ENCODE measurements at regions not wholly inside any gene's neighbourhood (a gene's known extent, or its start where the extent isn't known, plus 50 kb on each side); places are given as distances from the start of the nearest gene placed in this dataset.

DNA sequence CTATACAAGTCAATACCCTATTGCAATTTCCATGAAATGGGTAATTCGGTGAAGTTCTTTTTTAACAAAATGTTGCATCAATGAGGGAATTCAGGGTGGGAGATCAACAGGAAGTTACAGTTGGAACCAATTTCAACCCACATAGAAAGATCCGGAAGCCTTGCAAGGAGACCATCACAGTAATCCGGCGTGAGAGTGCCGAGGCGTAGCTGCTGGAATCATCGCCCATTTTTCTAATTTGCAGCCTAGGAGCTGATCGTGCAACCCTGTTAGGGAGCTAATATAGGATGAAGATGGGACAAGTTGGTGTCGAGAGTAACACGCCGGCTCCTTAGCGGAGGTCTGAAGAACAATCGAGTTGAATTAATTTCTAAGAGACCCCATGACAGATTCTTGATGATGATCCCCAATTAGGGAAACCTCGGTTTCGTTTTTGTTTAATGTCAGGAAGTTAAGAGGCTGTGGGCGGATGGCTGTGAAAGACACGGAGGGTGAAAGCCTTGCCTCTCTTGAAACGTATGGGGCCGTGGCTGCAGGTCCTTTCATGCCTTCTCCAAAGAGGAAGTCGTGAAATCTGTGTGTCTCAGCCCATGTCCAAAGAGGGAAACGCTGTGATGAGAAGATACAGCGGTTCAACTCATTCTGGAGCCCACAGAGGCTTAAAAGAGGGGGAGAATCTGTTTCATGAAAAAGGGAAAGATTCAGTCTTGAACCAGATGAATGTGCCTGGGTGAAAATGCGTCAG is 51.2 kb upstream of the CARD11 start:
- no peak for TF ChIP-seq EZH2 (IDR thresholded peaks at IDR 0.05; ENCODE audit: low read length)
- TF ChIP-seq, protein P1, sequence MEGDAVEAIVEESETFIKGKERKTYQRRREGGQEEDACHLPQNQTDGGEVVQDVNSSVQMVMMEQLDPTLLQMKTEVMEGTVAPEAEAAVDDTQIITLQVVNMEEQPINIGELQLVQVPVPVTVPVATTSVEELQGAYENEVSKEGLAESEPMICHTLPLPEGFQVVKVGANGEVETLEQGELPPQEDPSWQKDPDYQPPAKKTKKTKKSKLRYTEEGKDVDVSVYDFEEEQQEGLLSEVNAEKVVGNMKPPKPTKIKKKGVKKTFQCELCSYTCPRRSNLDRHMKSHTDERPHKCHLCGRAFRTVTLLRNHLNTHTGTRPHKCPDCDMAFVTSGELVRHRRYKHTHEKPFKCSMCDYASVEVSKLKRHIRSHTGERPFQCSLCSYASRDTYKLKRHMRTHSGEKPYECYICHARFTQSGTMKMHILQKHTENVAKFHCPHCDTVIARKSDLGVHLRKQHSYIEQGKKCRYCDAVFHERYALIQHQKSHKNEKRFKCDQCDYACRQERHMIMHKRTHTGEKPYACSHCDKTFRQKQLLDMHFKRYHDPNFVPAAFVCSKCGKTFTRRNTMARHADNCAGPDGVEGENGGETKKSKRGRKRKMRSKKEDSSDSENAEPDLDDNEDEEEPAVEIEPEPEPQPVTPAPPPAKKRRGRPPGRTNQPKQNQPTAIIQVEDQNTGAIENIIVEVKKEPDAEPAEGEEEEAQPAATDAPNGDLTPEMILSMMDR (optimal IDR thresholded peaks at IDR 0.05 in 1 of 3, IDR thresholded peaks at IDR 0.05 in 1 of 3, conservative IDR thresholded peaks at IDR 0.05 in 1 of 3; ENCODE audit: extremely low read depth in 1 of 3, insufficient read depth in 2 of 3, low read length in 3 of 3): no peak
- Histone ChIP-seq H3K4me2 (ENCODE audit: control insufficient read depth, extremely low read depth, insufficient read depth, low read depth, low read length) (no peak overlapping the region), H3K4me1 (ENCODE audit: control insufficient read depth, extremely low read depth, insufficient read depth, low read length) (no peaks in the 10 kb centered on the region), H4K20me1 (ENCODE audit: control insufficient read depth, extremely low read depth, insufficient read depth, low read length) (no peaks in the 10 kb centered on the region), H3K9ac (ENCODE audit: control insufficient read depth, extremely low read depth, insufficient read depth, low read length) (no peak overlapping the region), H3K36me3 (ENCODE audit: control insufficient read depth in 2 of 2, extremely low read depth in 1 of 2, insufficient read depth in 2 of 2, low read length in 2 of 2) (no peaks in the 10 kb centered on the region), H3K79me2 (ENCODE audit: control insufficient read depth, insufficient read depth, low read length) (no peaks in the 10 kb centered on the region), H3K9me3 (ENCODE audit: control insufficient read depth, low read depth, low read length) (no peaks in the 10 kb centered on the region), H3K9me1 (ENCODE audit: control insufficient read depth, extremely low read depth, insufficient read depth, low read length) (no peaks in the 10 kb centered on the region), H3K27me3 (ENCODE audit: control insufficient read depth, extremely low read depth, insufficient read depth, low read length) (no peaks in the 10 kb centered on the region), H2AFZ (ENCODE audit: control insufficient read depth, low read length) (no peak overlapping the region), H3K27ac (ENCODE audit: control insufficient read depth, insufficient read depth, low read length) (no peak overlapping the region), H3K4me3 (ENCODE audit: control insufficient read depth in 2 of 3, extremely low read depth in 1 of 3, insufficient read depth in 2 of 3, low read depth in 1 of 3, low read length in 3 of 3) (no peak overlapping the region)
- FAIRE-seq: no peak
- dilution Hi-C loops (cut with MboI; ENCODE audit: extremely low pct_ligation_motif_present, low sequenced_read_pairs): no loop called here
- no peak for DNase-seq (ENCODE audit: low read depth, low spot score)

DNA sequence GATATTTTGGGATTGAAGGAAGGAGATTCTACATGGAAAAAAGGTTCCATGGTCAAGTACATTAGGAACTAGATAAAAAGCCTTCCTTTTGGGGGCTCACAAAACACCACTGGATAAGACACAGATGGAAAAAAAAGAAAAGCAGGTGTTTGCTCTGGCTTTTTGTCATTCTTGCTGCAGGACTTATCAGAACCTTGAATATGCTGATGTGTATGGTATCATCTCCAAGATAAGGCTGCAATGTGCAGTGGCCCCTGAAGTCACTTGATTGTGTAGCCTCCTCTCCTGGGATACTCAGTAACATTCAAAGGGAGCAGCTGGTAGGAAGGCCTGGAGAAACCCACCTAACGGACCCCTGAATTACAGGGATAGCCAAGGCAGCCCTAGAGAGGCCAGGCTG is 54.1 kb upstream of the CARD11 start:
- FAIRE-seq: no peak
- H3K9me3 ChIP-seq (ENCODE audit: control insufficient read depth, low read depth, low read length): no peaks in the 10 kb centered on the region

More for the DNA sequence above, 54.1 kb upstream of the CARD11 start:
- Histone ChIP-seq H3K4me1 (ENCODE audit: control insufficient read depth, extremely low read depth, insufficient read depth, low read length) (no peaks in the 10 kb centered on the region), H3K27me3 (ENCODE audit: control insufficient read depth, extremely low read depth, insufficient read depth, low read length) (no peaks in the 10 kb centered on the region), H4K20me1 (ENCODE audit: control insufficient read depth, extremely low read depth, insufficient read depth, low read length) (no peaks in the 10 kb centered on the region), H3K79me2 (ENCODE audit: control insufficient read depth, insufficient read depth, low read length) (no peaks in the 10 kb centered on the region), H3K9me1 (ENCODE audit: control insufficient read depth, extremely low read depth, insufficient read depth, low read length) (no peaks in the 10 kb centered on the region), H2AFZ (ENCODE audit: control insufficient read depth, low read length) (no peak overlapping the region), H3K9ac (ENCODE audit: control insufficient read depth, extremely low read depth, insufficient read depth, low read length) (no peak overlapping the region), H3K27ac (ENCODE audit: control insufficient read depth, insufficient read depth, low read length) (no peak overlapping the region), H3K4me2 (ENCODE audit: control insufficient read depth, extremely low read depth, insufficient read depth, low read depth, low read length) (no peak overlapping the region), H3K36me3 (ENCODE audit: control insufficient read depth in 2 of 2, extremely low read depth in 1 of 2, insufficient read depth in 2 of 2, low read length in 2 of 2) (no peaks in the 10 kb centered on the region), H3K4me3 (ENCODE audit: control insufficient read depth in 2 of 3, extremely low read depth in 1 of 3, insufficient read depth in 2 of 3, low read depth in 1 of 3, low read length in 3 of 3) (no peak overlapping the region)
- DNase-seq (ENCODE audit: low read depth, low spot score): no peak
- dilution Hi-C loops (cut with MboI; ENCODE audit: extremely low pct_ligation_motif_present, low sequenced_read_pairs): no loop called here
- TF ChIP-seq, protein P1 (optimal IDR thresholded peaks at IDR 0.05 in 1 of 3, IDR thresholded peaks at IDR 0.05 in 1 of 3, conservative IDR thresholded peaks at IDR 0.05 in 1 of 3; ENCODE audit: extremely low read depth in 1 of 3, insufficient read depth in 2 of 3, low read length in 3 of 3): no peak
- no peak for TF ChIP-seq EZH2 (IDR thresholded peaks at IDR 0.05; ENCODE audit: low read length)

Data from keratinocyte (primary cell).